Muscle layer of duodenum (tissue), 2 donors: ENCODE measurements at regions not wholly inside any gene's neighbourhood (a gene's known extent, or its start where the extent isn't known, plus 50 kb on each side); places are given as distances from the start of the nearest gene placed in this dataset.

Source experiments
- H3K27ac ChIP-seq: one replicate; pipeline ENCODE4 v1.7.0; 2013; ENCODE audit warnings: mild to moderate bottlenecking, low read length
- H3K27me3 ChIP-seq: one replicate; pipeline ENCODE4 v1.7.0; 2013; ENCODE audit warnings: low read depth, mild to moderate bottlenecking, control low read depth, low read length
- H3K36me3 ChIP-seq, 2 donors: one replicate each; pipeline ENCODE4 v1.7.0; 2013; ENCODE audit warnings: low read length in 2 of 2, control low read depth in 1 of 2, mild to moderate bottlenecking in 1 of 2; ENCODE audit not compliant: insufficient read depth in 2 of 2, control insufficient read depth in 1 of 2
- H3K4me1 ChIP-seq, 2 donors: one replicate each; pipeline ENCODE4 v1.7.0; 2013; ENCODE audit warnings: low read length in 2 of 2, mild to moderate bottlenecking in 2 of 2, control low read depth in 1 of 2, moderate library complexity in 1 of 2; ENCODE audit not compliant: insufficient read depth in 2 of 2, control insufficient read depth in 1 of 2
- H3K4me3 ChIP-seq, 2 donors: one replicate each; pipeline ENCODE4 v1.7.0; 2013; ENCODE audit warnings: low read length in 2 of 2, low read depth in 1 of 2, mild to moderate bottlenecking in 1 of 2
- H3K9me3 ChIP-seq, 2 donors: one replicate each; pipeline ENCODE4 v1.7.0; 2013; ENCODE audit warnings: low read length in 2 of 2, control low read depth in 1 of 2, mild to moderate bottlenecking in 1 of 2; ENCODE audit not compliant: control insufficient read depth in 1 of 2
- donor health status: healthy.

- no peaks in the 10 kb centered on the region for H3K9me3 ChIP-seq
- no peak overlapping the region for H3K27ac ChIP-seq
- no peaks in the 10 kb centered on the region for H3K36me3 ChIP-seq
- no peak overlapping the region for H3K4me3 ChIP-seq
- H3K4me1 ChIP-seq: no peaks in the 10 kb centered on the region
- no peaks in the 10 kb centered on the region for H3K27me3 ChIP-seq
Observed at GRCh38 chr1:199163267-199163666, 524.4 kb downstream of the PTPRC start.

- no peaks in the 10 kb centered on the region for H3K4me1 ChIP-seq
- no peak overlapping the region for H3K4me3 ChIP-seq
- no peak overlapping the region for H3K27ac ChIP-seq
- no peaks in the 10 kb centered on the region for H3K9me3 ChIP-seq
- H3K27me3 ChIP-seq: no peaks in the 10 kb centered on the region
- no peaks in the 10 kb centered on the region for H3K36me3 ChIP-seq
Observed at GRCh38 chr1:199163670-199164069, 524.8 kb downstream of the PTPRC start.

GRCh38 chr1:199167460-199167859 lies 528.6 kb downstream of the PTPRC start:
- Histone ChIP-seq H3K27me3 (no peaks in the 10 kb centered on the region), H3K9me3 (no peaks in the 10 kb centered on the region), H3K4me3 (no peak overlapping the region), H3K36me3 (no peaks in the 10 kb centered on the region), H3K4me1 (no peaks in the 10 kb centered on the region), H3K27ac (no peak overlapping the region)

GRCh38 chr1:199168888-199169585 lies 530.2 kb downstream of the PTPRC start:
- Histone ChIP-seq H3K36me3 (no peaks in the 10 kb centered on the region), H3K4me3 (no peak overlapping the region), H3K27me3 (no peaks in the 10 kb centered on the region), H3K9me3 (no peaks in the 10 kb centered on the region), H3K4me1 (no peaks in the 10 kb centered on the region), H3K27ac (no peak overlapping the region)

- H3K27me3 ChIP-seq: no peaks in the 10 kb centered on the region
- H3K9me3 ChIP-seq: no peaks in the 10 kb centered on the region
- H3K4me1 ChIP-seq: no peaks in the 10 kb centered on the region
- H3K36me3 ChIP-seq: no peaks in the 10 kb centered on the region
- no peak overlapping the region for H3K4me3 ChIP-seq
- H3K27ac ChIP-seq: no peak overlapping the region
Observed at GRCh38 chr1:199170711-199171110, 531.9 kb downstream of the PTPRC start.

GRCh38 chr1:199172171-199173124 lies 533.6 kb downstream of the PTPRC start:
- Histone ChIP-seq H3K4me3 (no peak overlapping the region), H3K36me3 (no peaks in the 10 kb centered on the region), H3K27ac (no peak overlapping the region), H3K27me3 (no peaks in the 10 kb centered on the region), H3K9me3 (no peaks in the 10 kb centered on the region), H3K4me1 (no peaks in the 10 kb centered on the region)

GRCh38 chr1:199173356-199173755 lies 534.5 kb downstream of the PTPRC start:
- no peaks in the 10 kb centered on the region for H3K9me3 ChIP-seq
- H3K27ac ChIP-seq: no peak overlapping the region
- no peaks in the 10 kb centered on the region for H3K4me1 ChIP-seq
- no peak overlapping the region for H3K4me3 ChIP-seq
- no peaks in the 10 kb centered on the region for H3K36me3 ChIP-seq
- H3K27me3 ChIP-seq: no peaks in the 10 kb centered on the region

GRCh38 chr1:199174336-199174735 lies 535.5 kb downstream of the PTPRC start:
- Histone ChIP-seq H3K9me3 (no peaks in the 10 kb centered on the region), H3K36me3 (no peaks in the 10 kb centered on the region), H3K27me3 (no peaks in the 10 kb centered on the region), H3K27ac (no peak overlapping the region), H3K4me1 (no peaks in the 10 kb centered on the region), H3K4me3 (no peak overlapping the region)

- Histone ChIP-seq H3K4me1 (peaks cover 0 to 3% of the 10 kb centered on the region in 2 donors), H3K36me3 (no peaks in the 10 kb centered on the region), H3K27me3 (no peaks in the 10 kb centered on the region), H3K9me3 (no peaks in the 10 kb centered on the region), H3K4me3 (no peak overlapping the region), H3K27ac (no peak overlapping the region)
Observed at GRCh38 chr1:199176713-199177112, 537.9 kb downstream of the PTPRC start.

GRCh38 chr1:199177241-199177640 lies 538.4 kb downstream of the PTPRC start:
- H3K4me3 ChIP-seq: no peak overlapping the region
- no peaks in the 10 kb centered on the region for H3K27me3 ChIP-seq
- H3K9me3 ChIP-seq: no peaks in the 10 kb centered on the region
- no peaks in the 10 kb centered on the region for H3K36me3 ChIP-seq
- no peak overlapping the region for H3K27ac ChIP-seq
- peaks cover 0 to 3% of the 10 kb centered on the region in 2 donors for H3K4me1 ChIP-seq

- Histone ChIP-seq H3K36me3 (no peaks in the 10 kb centered on the region), H3K4me3 (no peak overlapping the region), H3K27ac (no peak overlapping the region), H3K4me1 (peaks cover 0 to 3% of the 10 kb centered on the region in 2 donors), H3K9me3 (no peaks in the 10 kb centered on the region), H3K27me3 (no peaks in the 10 kb centered on the region)
Observed at GRCh38 chr1:199178646-199179045, 539.8 kb downstream of the PTPRC start.
